ENCODE measurements at regions not wholly inside any gene's neighbourhood (a gene's known extent, or its start where the extent isn't known, plus 50 kb on each side); places are given as distances from the start of the nearest gene placed in this dataset.
"Not testable (repeated sequence)": the region's sequence is repeated elsewhere in the genome, so short reads cannot be mapped to it uniquely, and the experiment has no call there.

- WGBS (ENCODE audit: insufficient coverage, low coverage, low lambda C conversion rate, missing lambda C conversion rate), result 93% methylated on average over 2 of the region's 17 CpGs
- Histone ChIP-seq H3K27me3 (no peaks in the 10 kb centered on the region), H3K36me3 (no peaks in the 10 kb centered on the region)
Measured at GRCh38 chr9:135380311-135380960, 99.1 kb upstream of the PPP1R26 start.

GRCh38 chr9:135381762-135382310 lies 97.7 kb upstream of the PPP1R26 start:
- no peaks in the 10 kb centered on the region for H3K36me3 ChIP-seq
- no peak overlapping the region for H3K27ac ChIP-seq
- no peaks in the 10 kb centered on the region for H3K4me1 ChIP-seq
- no peaks in the 10 kb centered on the region for H3K27me3 ChIP-seq
- DNase-seq, result no peak
- TF ChIP-seq CTCF (IDR thresholded peaks at IDR 0.05) (no peak), POLR2A (IDR thresholded peaks at IDR 0.05) (no peak)
- intact Hi-C loops (cut with DNase I), result no loop called here
- H3K4me3 ChIP-seq, result no peak overlapping the region
- 73% methylated on average over 7 of the region's 11 CpGs for WGBS (ENCODE audit: insufficient coverage, low coverage, low lambda C conversion rate, missing lambda C conversion rate)
- ATAC-seq, result no peak
- H3K9me3 ChIP-seq, result no peaks in the 10 kb centered on the region

More at GRCh38 chr9:135380311-135380960, 99.1 kb upstream of the PPP1R26 start:
- TF ChIP-seq POLR2A (IDR thresholded peaks at IDR 0.05) (no peak), CTCF (IDR thresholded peaks at IDR 0.05) (no peak)
- peak in 1 of 4 donors; percentile 5 for ATAC-seq
- Histone ChIP-seq H3K4me1 (no peaks in the 10 kb centered on the region), H3K27ac (no peak overlapping the region), H3K4me3 (no peak overlapping the region), H3K9me3 (no peaks in the 10 kb centered on the region)
- intact Hi-C loops (cut with DNase I), result no loop called here
- no peak for DNase-seq

GRCh38 chr9:135384226-135384625 lies 95.4 kb upstream of the PPP1R26 start:
- Histone ChIP-seq H3K27ac (no peak overlapping the region), H3K4me3 (no peak overlapping the region), H3K4me1 (no peaks in the 10 kb centered on the region), H3K27me3 (no peaks in the 10 kb centered on the region), H3K36me3 (no peaks in the 10 kb centered on the region), H3K9me3 (no peaks in the 10 kb centered on the region)
- intact Hi-C loops (cut with DNase I), result no loop called here
- WGBS (ENCODE audit: insufficient coverage, low coverage, low lambda C conversion rate, missing lambda C conversion rate), result 60% methylated on average over 1 of the region's 13 CpGs
- ATAC-seq (no peak), DNase-seq (no peak)
- TF ChIP-seq POLR2A (IDR thresholded peaks at IDR 0.05), result no peak
- no peak for TF ChIP-seq CTCF (IDR thresholded peaks at IDR 0.05)

- H3K9me3 ChIP-seq; intact Hi-C loops (cut with DNase I); H3K36me3 ChIP-seq; DNase-seq; H3K27ac ChIP-seq; H3K4me1 ChIP-seq; ATAC-seq; H3K4me3 ChIP-seq; H3K27me3 ChIP-seq: not testable (repeated sequence)
- WGBS (ENCODE audit: insufficient coverage, low coverage, low lambda C conversion rate, missing lambda C conversion rate), result 73% methylated on average over 6 of the region's 7 CpGs
Measured at GRCh38 chr9:135384815-135385405, 94.7 kb upstream of the PPP1R26 start.

- ATAC-seq, result no peak
- no peak for DNase-seq
- no peak overlapping the region for H3K27ac ChIP-seq
- no peaks in the 10 kb centered on the region for H3K4me1 ChIP-seq
- no peaks in the 10 kb centered on the region for H3K27me3 ChIP-seq
- no peaks in the 10 kb centered on the region for H3K9me3 ChIP-seq
- intact Hi-C loops (cut with DNase I), result no loop called here
- no peaks in the 10 kb centered on the region for H3K36me3 ChIP-seq
- WGBS (ENCODE audit: insufficient coverage, low coverage, low lambda C conversion rate, missing lambda C conversion rate), result 57% methylated on average over 7 of the region's 7 CpGs
- H3K4me3 ChIP-seq, result no peak overlapping the region
- TF ChIP-seq CTCF (IDR thresholded peaks at IDR 0.05) (no peak), POLR2A (IDR thresholded peaks at IDR 0.05) (no peak)
Measured at GRCh38 chr9:135385793-135386192, 93.8 kb upstream of the PPP1R26 start.

All from right lobe of liver (tissue), 6 donors.